ENCODE measurements at regions not wholly inside any gene's neighbourhood (a gene's known extent, or its start where the extent isn't known, plus 50 kb on each side); places are given as distances from the start of the nearest gene placed in this dataset.
"Not testable (repeated sequence)": the region's sequence is repeated elsewhere in the genome, so short reads cannot be mapped to it uniquely, and the experiment has no call there.

DNA sequence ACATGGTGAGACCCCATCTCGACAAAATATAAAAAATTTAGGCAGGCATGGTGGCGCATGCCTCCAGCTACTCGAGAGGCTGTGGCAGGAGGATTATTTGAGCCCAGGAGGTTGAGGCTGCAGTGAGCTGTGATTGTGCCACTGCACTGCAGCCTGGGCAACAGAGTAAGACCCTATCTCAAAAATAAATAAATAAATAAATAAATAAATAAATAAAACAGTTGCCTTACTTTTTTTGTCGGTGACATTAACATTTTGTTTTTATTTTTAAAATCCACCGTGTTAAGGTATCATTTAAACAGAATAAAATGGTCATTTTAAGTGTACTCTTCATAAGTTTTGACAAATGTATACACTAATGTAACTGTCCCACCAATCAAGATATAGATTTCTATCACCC, 57.0 kb downstream of the RASL11A start:
- DNase-seq (ENCODE audit: low read depth in 2 of 2): no peak

DNA sequence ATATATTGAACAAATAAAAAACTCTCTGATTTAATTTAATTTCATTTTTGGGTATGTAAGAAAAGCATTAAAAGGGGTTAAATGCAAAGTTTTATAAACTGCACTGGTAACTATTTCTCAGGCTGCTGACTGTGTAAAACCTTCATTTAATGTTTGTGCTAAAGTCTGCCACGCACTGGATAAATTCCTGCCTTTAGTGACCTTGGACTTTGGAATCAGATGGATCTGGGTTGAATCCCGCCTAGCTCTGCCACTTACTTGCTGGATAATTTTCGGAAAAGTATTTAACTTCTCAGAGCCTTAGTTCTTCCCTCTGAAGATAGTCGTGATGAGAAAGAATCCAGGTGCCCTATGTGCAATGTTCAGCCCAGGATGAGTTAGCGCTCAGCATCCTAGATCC, 58.6 kb downstream of the RASL11A start:
- no peak for DNase-seq (ENCODE audit: low read depth in 2 of 2)

DNA sequence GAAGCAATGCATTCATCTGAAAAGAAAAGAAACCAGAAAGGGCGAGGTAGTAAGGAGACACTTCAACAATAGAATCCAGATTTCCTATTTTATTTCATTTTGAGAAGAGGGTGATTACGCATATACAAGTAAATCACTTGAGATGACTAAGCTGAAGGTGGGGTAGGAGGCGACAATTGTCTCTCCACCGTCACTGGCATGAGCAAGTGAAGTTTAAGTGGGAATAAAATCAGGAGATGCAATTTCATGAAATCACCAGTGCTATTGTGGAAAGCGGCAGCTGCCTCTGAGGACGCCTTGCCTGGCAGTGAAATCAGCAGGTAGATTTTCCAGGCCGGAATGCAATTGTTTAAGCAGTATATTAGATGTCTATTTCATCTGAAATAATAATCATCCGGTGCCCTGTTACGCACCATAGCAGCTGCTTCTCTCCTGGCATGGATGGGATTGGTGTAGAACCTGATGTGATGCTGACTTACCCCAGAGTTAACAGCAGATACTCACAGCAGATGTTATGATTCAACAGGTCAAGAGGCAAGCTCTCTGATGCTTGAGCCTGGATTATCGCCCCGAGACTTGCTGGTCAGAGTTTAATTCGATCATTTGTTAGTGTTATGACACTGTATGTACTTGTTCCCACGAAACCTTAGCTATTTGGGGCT, 64.3 kb downstream of the RASL11A start:
- DNase-seq (ENCODE audit: low read depth in 2 of 2): no peak

DNA sequence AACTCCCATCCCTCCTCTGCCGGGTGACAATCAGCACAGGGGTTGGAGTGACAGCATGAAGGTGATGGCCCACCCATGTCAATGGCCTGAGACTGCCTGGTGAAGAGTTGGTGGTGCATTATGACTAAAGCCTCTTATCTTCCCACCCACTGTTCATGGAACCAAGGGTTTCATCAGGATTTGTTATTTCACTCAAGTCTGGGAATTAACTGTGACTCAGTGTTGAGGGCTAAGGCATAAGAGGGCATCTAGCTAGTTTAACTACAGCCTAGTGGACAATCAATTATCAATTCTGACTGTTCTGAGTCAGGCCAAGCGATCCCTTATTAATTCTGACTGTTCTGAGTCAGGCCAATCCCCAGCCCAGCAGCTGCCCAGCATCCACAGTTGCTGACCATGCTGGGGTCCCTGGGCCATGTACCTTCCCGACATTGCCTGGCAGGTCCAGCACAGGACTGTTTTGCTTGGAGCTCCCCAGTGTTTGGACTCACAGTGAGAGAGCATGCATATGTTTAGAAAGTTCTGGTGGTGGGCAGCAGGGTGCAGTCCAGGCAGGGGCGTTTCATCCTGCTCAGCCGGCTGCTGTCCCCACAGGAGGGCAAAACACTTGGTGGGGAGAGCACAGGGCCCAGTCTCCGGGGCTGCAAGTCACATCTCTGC, 65.5 kb downstream of the RASL11A start:
- DNase-seq (ENCODE audit: low read depth in 2 of 2): no peak

DNA sequence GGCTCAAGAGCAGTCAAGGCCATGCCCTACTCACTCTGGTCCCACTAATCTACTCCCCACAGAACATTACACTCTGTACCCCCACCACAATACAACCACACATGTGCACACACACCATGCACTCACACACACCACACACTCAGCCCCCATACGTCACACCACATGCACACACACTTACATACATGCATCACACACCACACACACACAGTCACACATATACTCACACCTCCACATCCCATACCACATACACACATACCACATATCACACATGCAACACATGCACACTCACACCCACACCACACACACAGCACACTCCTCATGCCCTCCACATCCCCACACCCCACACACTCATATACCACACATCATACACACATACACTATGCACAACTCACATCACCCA, 67.6 kb downstream of the RASL11A start:
- no peak for DNase-seq (ENCODE audit: low read depth in 2 of 2)

DNA sequence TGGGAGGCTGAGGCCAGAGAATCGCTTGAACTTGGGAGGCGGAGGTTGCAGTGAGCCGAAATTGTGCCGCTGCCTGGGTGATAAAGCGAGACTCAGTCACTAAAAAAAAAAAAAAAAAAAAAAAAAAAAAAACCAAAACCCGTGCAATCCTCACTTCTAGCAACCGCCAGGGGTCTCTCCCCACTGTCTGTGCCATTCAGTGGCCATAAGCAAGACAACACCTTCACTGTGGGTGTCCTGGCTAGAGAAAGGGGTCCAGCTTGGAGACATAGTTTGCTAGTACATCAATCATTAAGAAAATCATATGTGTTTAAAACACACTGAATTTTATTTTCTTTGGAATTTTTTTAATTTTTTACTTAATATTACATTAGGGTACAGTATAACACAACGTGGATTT, 68.2 kb downstream of the RASL11A start:
- DNase-seq (ENCODE audit: low read depth in 2 of 2): no peak

DNA sequence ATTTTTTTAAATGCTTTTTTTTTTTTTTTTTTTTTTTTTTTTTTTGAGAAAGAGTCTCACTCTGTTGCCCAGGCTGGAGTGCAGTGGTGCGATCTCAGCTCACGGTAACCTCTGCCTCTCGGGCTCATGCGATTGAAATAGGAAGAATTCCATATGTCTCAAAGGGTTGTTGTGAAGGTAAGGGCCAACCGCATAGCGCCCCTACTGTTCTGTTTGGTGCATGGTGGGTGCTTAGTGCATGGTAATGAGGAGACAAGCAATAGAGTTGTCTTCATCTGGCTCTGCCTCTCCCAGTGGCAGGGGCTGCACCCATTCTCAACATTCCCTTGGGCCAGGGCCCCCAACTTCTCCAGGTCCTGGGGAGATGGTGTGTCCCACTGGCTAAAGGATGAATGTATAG, 68.7 kb downstream of the RASL11A start:
- DNase-seq (ENCODE audit: low read depth in 2 of 2): peak in 1 of 2 donors; percentile 23

DNA sequence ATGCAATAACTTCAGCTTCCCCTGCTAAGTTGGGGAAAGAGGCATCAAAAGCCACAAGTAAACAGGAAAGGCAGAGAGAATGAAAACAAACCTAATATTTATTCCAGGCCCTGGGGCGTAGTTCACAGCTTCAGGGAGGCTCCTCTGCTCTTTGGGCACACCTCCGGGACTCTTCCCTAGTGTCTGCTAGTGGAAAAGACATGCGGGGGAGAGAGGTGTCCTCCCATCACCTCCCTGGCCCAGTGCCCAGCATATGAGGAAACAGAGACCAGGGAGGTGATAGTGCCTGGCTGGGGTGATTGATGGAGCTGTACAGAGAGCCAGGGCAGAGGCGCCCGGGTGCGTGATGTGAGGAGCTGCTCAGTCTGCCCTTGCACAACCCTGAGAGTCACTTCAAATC, 71.0 kb downstream of the RASL11A start:
- DNase-seq (ENCODE audit: low read depth in 2 of 2): no peak

DNA sequence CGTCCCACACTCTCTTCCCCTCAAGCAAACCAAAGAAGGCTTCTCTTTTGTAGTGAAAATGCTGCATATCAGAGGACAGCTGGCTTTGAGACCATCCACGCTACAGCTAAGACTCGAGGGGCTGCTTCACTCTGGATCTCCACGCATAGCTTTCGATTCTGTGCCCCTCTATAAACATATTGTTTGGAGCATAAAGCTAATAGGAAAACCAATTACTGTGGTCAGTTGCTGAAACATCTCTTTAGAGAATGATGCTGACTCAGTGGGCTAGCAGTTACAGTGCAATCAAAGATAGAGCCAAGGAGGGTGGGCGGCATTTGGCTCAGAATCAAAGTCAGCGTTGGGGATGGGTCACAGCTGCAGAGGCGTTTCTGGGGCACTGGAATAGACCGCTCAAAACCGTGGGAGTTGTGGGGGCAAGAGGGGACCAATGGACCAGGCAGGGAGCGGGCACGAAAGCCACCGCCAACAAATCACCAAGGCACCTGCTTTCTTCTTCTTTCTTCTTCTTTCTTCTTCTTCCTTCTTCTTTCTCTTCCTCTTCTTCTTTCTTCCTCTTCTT, 76.7 kb downstream of the RASL11A start:
- no peak for DNase-seq (ENCODE audit: low read depth in 2 of 2)

DNA sequence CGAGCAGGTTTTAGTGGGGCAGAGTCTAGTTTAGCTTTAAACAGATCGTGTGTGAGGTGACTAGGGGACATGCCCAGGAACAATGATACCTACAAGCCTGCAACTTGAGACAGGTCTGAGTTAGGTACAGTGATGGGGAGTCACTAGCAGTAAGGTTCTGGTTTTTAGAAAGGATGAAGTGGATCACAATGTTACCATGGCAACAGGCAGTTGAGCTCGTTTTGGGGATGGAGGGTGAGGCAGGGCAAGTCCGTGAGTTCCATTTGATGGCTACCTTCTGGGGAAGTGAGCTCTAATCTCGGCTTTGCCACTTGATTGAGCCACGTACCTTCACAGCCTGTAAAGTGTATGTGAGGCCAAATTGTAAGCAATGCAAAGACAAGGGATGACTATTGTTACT, 76.0 kb upstream of the GTF3A start:
- no peak for DNase-seq (ENCODE audit: low read depth in 2 of 2)

DNA sequence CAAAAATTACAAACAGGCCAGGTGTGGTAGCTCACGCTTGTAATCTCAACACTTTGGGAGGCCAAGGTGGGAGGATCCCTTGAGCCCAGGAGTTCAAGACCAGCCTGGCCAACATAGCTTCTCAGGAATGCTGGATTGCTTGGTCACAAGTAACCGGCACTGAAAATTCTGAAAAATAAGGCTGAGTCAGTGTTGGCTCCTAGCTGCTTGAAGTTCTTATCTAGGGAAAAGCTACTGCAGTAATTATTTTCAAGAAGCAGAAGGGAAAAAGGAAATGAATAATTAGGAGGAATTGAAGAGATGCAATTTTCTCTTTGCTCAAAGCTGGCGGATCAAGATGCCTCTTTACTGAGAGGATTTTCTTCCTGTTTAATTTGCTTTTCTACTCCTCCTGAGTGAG, 75.0 kb upstream of the GTF3A start:
- no peak for DNase-seq (ENCODE audit: low read depth in 2 of 2)

DNA sequence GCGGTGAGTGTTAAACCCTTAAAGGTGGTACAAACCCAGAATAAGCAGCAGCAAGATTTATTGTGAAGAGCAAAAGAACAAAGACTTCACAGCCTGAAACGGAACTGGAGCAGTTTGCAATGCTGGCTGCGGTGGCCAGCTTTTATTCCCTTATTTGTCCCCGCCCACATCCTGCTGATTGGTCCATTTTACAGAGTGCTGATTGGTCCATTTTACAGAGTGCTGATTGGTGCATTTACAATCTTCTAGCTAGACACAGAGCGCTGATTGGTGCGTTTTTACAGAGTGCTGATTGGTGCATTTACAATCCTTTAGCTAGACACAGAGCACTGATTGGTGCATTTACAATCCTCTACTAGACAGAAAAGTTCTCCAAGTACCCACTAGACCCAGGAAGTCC, 73.6 kb upstream of the GTF3A start:
- DNase-seq (ENCODE audit: low read depth in 2 of 2): not testable (repeated sequence)

DNA sequence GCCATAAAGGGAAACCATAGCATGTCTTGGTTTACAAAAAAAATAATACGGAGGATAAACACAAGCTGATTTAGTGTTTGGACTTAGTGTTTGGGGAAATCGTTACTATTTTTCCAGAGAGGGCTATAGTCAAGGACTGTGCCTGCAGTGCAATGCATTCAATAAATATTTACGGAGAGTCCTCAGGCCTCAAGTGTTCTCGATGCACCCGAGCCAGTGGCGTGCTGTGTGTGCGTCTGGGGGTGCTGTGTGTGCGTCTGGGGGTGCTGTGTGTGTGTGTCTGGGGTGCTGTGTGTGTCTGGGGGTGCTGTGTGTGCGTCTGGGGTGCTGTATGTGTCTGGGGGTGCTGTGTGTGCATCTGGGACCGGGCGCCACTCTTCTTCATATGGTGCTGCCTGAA, 71.7 kb upstream of the GTF3A start:
- no peak for DNase-seq (ENCODE audit: low read depth in 2 of 2)

DNA sequence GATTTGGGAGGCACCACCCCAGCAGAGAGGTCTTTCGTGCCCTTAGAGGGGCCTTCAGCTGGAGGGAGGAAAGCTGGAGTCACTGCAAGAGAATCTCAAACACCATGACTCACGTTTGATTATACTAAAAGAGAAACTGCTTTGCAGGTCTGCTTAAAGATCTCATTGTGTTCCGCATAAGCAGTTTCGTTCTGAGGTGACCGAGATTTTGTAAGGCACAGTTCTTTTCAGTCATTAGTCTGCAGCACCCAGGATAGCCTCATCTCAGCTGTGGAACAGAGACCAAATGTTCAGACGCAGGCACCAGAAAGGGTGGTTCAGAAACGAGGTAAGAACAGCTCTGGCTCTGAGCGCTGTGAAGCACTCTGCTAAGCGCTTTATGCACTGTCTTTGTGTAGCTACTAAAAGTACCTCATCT, 71.2 kb upstream of the GTF3A start:
- peak in 1 of 2 donors; percentile 11 for DNase-seq (ENCODE audit: low read depth in 2 of 2)

DNA sequence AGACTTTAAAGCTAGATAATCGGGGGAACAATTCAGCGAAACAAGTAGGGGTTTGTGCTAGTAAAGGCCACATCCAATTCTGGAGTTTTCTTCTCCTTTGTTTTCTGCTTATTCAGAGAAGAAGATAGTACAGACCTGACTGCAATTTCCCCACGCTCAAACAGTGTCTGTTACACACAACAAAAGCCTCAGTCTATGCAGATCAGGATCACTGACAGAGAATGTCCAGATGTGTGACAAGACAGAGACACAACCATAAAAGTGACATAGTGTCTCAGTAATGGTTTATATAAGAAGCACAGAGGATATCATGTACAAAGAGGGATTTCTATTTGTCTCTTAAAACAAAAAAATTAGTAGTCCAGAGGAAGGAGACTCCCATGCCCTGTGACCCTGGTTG, 70.7 kb upstream of the GTF3A start:
- no peak for DNase-seq (ENCODE audit: low read depth in 2 of 2)

DNA sequence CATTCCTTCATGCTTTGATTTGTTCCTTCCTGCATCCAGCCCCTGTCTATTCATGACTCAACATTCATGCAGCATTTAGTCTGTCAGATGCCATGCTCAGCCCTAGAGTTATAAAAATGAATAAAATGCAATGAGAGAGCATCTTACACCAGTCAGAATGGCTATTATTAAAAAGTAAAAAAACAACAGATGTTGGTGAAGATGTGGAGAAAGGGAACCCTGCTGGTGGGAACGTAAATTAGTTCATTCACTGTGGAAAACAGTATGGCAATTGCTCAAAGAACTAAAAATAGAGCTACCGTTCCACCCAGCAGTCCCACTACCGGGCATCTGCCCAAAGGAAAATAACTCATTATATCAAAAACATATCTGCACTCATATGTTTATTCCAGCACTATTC, 70.0 kb upstream of the GTF3A start:
- DNase-seq (ENCODE audit: low read depth in 2 of 2): no peak

DNA sequence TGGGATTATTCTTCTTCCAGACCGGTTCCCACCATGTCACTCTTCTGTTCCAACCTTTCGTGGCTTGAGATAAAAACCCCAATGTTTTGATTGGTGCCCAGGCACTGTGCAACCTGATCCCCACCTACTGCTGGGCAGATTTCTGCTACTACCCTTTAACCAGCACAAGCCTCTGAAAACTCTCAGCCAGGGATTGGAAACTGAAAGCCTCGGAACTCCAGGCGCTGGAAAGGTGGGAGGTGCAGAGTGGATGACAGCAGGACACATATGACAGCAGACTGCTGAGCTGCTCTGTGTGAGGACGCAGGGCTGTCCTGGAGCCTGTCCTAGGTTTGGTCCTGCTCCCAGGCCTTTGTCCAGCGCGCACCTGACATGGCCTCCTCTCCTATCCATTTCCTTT, 68.5 kb upstream of the GTF3A start:
- DNase-seq (ENCODE audit: low read depth in 2 of 2): no peak

DNA sequence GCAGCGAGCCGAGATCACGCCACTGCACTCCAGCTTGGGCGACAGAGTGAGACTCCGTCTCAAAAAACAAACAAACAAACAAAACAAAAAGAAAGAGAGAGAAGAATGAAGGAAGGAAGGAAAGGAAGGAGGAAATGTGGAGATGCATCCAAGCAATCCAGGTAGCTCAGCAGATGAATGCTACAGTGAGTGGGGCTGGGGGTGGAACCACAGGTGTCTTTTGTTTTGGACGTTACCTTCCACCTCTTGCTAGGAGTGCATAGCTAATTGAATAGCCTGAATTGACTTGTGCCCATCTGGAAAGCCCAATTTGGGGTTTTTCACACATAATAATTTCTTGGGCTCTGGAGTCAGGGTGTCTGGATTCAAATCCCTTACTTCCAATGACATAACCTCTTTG, 66.0 kb upstream of the GTF3A start:
- no peak for DNase-seq (ENCODE audit: low read depth in 2 of 2)

DNA sequence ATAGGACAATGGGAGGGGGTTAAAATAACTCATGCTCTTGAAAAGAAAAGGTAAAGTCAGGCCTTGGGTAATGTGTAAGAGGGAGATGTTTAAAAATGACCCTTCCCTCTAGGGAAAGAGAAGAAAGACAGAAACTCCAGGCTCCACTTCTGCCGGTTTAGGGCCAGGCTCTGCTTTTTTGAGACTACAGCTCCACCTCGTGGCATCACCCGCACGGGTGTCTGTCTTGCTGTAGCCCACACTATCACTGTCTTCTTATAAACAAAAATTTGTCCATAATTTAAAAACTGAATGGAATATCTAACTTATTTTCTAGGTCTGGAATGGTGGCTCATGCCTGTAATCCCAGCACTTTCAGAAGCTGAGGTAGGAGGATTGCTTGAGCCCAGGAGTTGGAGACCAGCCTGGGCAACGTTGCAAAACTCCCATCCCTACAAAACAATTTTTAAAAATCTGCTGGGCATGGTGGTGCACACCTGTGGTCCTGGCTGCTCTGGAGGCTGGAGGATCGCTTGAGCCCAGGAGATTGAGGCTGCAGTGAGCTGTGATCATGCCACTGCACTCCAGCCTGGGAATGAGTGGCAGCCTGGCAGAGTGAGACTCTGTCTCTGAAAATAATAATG, 65.1 kb upstream of the GTF3A start:
- DNase-seq (ENCODE audit: low read depth in 2 of 2): peak; percentile 35 to 39

DNA sequence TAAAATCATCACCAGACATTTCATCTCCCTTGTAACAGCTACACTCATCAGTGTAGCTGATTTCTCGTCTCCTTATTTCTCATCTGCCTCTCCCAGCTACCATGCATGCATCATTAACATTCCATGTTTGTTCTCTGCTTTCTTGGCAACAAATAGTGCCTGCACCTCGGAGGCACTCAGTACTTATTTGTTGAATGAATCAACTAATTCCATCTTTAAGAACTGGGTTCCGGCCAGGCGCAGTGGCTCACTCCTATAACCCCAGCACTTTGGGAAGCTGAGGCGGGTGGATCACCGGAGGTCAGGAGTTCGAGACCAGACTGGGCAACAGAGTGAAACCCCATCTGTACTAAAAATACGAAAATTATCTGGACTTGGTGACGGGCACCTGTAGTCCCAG, 63.9 kb upstream of the GTF3A start:
- DNase-seq (ENCODE audit: low read depth in 2 of 2): no peak

DNA sequence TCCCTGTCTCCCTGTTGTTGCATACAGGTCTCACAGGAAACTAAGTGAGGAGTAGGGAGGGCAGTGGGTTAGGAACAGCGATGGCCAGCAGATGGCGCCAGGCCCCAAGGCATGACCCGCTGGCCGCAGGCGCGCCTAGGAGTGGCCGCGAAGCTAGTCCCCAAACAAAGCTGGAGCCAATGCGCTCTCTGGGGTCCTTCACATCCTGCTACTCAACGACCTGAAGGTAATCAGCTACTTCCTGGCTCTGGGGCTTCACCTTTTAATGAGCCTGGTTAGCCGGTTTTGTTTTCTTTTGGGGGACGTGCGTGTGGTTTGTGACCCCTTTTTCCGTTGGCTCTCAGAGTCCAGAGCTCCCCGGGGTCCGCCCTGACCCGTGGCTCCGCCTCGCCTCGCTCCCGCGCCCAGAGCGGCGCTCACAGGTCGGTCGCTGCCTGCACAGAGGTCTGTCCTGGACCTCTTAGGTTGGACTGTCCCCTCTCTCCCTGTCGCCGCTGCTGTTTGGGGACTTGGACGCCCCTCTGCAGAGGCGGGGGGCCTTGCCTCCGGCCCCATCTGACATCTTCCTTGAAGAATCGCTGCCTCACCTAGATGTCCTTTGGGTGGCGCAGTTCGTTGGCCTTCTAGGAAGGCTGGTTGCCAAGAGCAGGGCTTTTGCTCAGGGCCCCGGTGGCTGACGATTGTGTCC, 62.2 kb upstream of the GTF3A start:
- DNase-seq (ENCODE audit: low read depth in 2 of 2): peak; percentile 68 to 72

DNA sequence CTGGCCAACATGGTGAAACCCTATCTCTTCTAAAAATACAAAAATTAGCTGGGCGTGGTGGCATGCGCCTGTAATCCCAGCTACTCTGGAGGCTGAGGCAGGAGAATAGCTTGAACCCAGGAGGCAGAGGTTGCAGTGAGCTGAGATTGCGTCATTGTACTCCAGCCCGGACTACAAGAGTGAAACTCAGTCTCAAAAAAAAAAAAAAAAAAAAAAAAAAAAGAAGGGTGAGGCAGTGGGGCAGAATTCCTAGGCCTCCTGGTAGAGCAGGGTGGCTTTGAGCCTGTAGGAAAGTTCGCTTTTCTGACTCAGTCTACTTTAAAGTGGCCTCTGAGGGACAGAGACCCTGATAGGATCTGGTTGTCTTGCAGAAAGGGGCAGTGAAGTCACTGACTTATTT, 60.8 kb upstream of the GTF3A start:
- DNase-seq (ENCODE audit: low read depth in 2 of 2): not testable (repeated sequence)

DNA sequence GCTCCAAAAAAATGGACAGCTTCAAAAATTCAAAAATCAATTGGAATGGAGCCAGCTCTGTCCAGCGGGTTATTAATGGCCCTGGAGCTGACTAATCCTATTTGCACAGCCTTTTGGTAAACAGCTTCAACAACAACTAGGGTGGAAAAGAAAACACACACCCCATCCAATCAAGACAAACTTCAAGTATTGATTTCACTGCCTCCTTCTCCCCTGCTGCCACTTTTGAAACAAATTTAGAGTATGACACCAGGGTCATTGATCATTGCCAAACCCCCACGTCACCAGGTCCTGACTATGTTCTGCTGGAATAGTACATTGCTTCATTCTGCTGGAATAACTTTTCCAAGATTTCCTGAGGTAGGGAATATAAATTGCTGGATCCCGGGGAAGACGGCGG, 56.8 kb upstream of the GTF3A start:
- no peak for DNase-seq (ENCODE audit: low read depth in 2 of 2)

Measured in stimulated activated CD8-positive, alpha-beta memory T cell treated with anti-CD3 and anti-CD28 coated beads, Interleukin-2, amount 100 ng/mL, for 48 hours (primary cell).